Uterus (tissue), 3 donors: ENCODE measurements at regions not wholly inside any gene's neighbourhood (a gene's known extent, or its start where the extent isn't known, plus 50 kb on each side); places are given as distances from the start of the nearest gene placed in this dataset.

Source experiments
- DNase-seq, 2 donors: peaks; one replicate each; pipeline ENCODE4 v3.0.0-alpha.2; 2019 to 2020
- H3K27ac ChIP-seq, 2 donors: fragments of 200-600 bp; sonication (generic); 1 replicate in 1 of 2; 2 replicates in 1 of 2; pipeline ENCODE4 v1.5.1; 2016 to 2018
- H3K27me3 ChIP-seq, 2 donors: fragments of 200-600 bp; sonication (generic); one replicate each; pipeline ENCODE4 v1.5.1; 2018 to 2019; ENCODE audit warnings: control low read depth in 1 of 2
- H3K36me3 ChIP-seq, 2 donors: fragments of 200-600 bp; sonication (generic); one replicate each; pipeline ENCODE4 v1.5.1; 2019; ENCODE audit warnings: control low read depth in 1 of 2
- H3K4me1 ChIP-seq, 2 donors: fragments of 200-600 bp; sonication (generic); one replicate each; pipeline ENCODE4 v1.5.1; 2018 to 2019; ENCODE audit warnings: control low read depth in 1 of 2
- H3K4me3 ChIP-seq, 2 donors: fragments of 200-600 bp; sonication (generic); 1 replicate in 1 of 2; 2 replicates in 1 of 2; pipeline ENCODE4 v1.5.1; 2018 to 2019; ENCODE audit warnings: mild to moderate bottlenecking in 1 of 2
- H3K9me3 ChIP-seq, 2 donors: fragments of 200-600 bp; sonication (generic); one replicate each; pipeline ENCODE4 v1.5.1; 2019; ENCODE audit warnings: control low read depth in 1 of 2
- POLR2A ChIP-seq, 2 donors: fragments of 450-650 bp; IDR thresholded peaks; one replicate each; pipeline ENCODE4 v1.6.1; 2016; ENCODE audit warnings: antibody characterized with exemption in 2 of 2, mild to moderate bottlenecking in 1 of 2, moderate library complexity in 1 of 2
- intact Hi-C: fragments of 100-400 bp; cut with DNase I; formaldehyde crosslinking; loops from one replicate; pipeline ENCODE4 v1.15.1; 2023; ENCODE audit warnings: low total_unique reads
- TF ChIP-seq, protein P1 (sequence below), 4 experiments: fragments of 200-600 bp in 2 of 4; fragments of 450-650 bp in 2 of 4; sonication (generic) in 2 of 4; IDR thresholded peaks; one replicate each; pipeline ENCODE4 v1.5.1; 2016 to 2019; ENCODE audit warnings: antibody characterized with exemption in 4 of 4, mild to moderate bottlenecking in 2 of 4, moderate library complexity in 1 of 4
- donor health status: DM: yes; HTN: yes; CAD: no.

DNA sequence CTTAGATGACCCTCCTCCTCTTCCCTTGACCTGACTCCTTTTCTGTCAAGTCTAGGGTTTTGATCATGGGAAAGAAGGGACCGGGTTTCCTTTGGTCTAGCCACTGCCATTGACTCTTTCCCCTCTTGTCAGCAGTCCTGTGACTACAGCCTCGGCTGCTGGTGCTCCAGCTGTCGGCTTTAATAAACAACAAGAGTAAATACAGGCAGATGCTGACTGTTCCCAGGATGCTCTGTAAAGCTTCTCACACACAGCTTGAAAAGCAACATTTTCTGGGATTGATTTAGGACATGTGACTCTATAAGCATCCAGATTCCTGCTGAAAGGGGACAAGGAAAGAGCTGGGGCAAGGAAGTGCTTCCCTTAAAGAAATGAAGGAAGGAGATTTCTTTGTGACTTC, 53.5 kb upstream of the CTTNBP2NL start:
- intact Hi-C loops: no loop called here
- Histone ChIP-seq H3K36me3 (no peaks in the 10 kb centered on the region), H3K27ac (no peak overlapping the region), H3K9me3 (no peaks in the 10 kb centered on the region), H3K27me3 (no peaks in the 10 kb centered on the region), H3K4me3 (no peak overlapping the region), H3K4me1 (no peaks in the 10 kb centered on the region)
- no peak for DNase-seq
- TF ChIP-seq, protein P1, sequence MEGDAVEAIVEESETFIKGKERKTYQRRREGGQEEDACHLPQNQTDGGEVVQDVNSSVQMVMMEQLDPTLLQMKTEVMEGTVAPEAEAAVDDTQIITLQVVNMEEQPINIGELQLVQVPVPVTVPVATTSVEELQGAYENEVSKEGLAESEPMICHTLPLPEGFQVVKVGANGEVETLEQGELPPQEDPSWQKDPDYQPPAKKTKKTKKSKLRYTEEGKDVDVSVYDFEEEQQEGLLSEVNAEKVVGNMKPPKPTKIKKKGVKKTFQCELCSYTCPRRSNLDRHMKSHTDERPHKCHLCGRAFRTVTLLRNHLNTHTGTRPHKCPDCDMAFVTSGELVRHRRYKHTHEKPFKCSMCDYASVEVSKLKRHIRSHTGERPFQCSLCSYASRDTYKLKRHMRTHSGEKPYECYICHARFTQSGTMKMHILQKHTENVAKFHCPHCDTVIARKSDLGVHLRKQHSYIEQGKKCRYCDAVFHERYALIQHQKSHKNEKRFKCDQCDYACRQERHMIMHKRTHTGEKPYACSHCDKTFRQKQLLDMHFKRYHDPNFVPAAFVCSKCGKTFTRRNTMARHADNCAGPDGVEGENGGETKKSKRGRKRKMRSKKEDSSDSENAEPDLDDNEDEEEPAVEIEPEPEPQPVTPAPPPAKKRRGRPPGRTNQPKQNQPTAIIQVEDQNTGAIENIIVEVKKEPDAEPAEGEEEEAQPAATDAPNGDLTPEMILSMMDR (IDR thresholded peaks at IDR 0.05): no peak
- TF ChIP-seq POLR2A (IDR thresholded peaks at IDR 0.05): no peak

DNA sequence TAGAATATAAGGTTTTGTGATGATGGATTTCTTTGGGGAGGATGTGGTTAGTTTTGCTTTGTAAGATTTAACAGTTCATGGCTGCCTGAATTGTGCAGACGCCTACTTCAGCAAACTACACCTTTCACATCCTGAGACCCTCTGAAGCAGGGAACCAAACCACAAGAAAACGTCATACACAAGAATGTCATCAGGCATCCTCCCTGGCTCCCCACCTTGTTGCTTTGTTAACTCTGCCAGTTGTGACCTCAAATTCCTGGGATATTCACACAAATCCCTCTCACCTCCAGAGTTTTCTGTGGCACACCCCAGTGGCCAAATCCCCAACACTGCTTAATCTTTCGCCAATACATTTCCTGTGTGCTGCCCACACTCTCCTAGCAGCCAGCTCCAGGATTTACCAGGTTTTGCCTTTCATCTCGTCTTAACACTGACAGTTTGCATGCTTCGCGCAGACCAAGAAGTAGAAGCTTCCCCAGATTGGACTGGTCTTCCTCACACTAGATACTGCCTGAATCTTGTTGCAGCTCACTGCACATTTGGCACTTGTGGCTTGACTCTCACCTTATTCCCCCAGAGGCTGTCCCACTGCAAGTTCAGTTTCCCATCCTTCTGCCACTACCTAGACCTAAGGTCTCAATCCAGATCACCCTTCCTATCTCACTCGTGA, 51.1 kb upstream of the CTTNBP2NL start:
- no peaks in the 10 kb centered on the region for H3K27me3 ChIP-seq
- intact Hi-C loops: no loop called here
- no peak overlapping the region for H3K27ac ChIP-seq
- DNase-seq: no peak
- no peaks in the 10 kb centered on the region for H3K4me1 ChIP-seq
- H3K9me3 ChIP-seq: no peaks in the 10 kb centered on the region
- H3K36me3 ChIP-seq: no peaks in the 10 kb centered on the region
- H3K4me3 ChIP-seq: no peak overlapping the region
- TF ChIP-seq, protein P1 (IDR thresholded peaks at IDR 0.05): no peak
